Activated CD4-positive, alpha-beta T cell treated with anti-CD3 and anti-CD28 coated beads, Interleukin-2, amount 50 U/mL, for 24 hours (primary cell): ENCODE measurements at regions not wholly inside any gene's neighbourhood (a gene's known extent, or its start where the extent isn't known, plus 50 kb on each side); places are given as distances from the start of the nearest gene placed in this dataset.

Experiments used
- DNase-seq, 2 donors: peaks; one replicate each; pipeline ENCODE4 v3.0.0-alpha.2; 2020; ENCODE audit warnings: low read depth in 1 of 2, low spot score in 1 of 2

GRCh38 chr11:19524171-19524671 lies 188.4 kb upstream of the NAV2 start:
- no peak for DNase-seq

GRCh38 chr11:19520681-19521080 lies 192.0 kb upstream of the NAV2 start:
- no peak for DNase-seq

GRCh38 chr11:19519912-19520641 lies 192.6 kb upstream of the NAV2 start:
- no peak for DNase-seq

- DNase-seq: no peak
These were observed 193.3 kb upstream of the NAV2 start for GRCh38 chr11:19519353-19519752.

- DNase-seq: no peak
These were observed 199.4 kb upstream of the NAV2 start for GRCh38 chr11:19513253-19513652.

GRCh38 chr11:19512618-19513017 lies 200.0 kb upstream of the NAV2 start:
- no peak for DNase-seq

GRCh38 chr11:19511413-19512183 lies 201.0 kb upstream of the NAV2 start:
- DNase-seq: no peak

GRCh38 chr11:19511066-19511412 lies 201.6 kb upstream of the NAV2 start:
- DNase-seq: no peak

GRCh38 chr11:19510468-19510867 lies 202.2 kb upstream of the NAV2 start:
- no peak for DNase-seq

- no peak for DNase-seq
These were observed 203.4 kb upstream of the NAV2 start for GRCh38 chr11:19509215-19509614.

- DNase-seq: no peak
These were observed 204.5 kb upstream of the NAV2 start for GRCh38 chr11:19508165-19508564.

- DNase-seq: no peak
These were observed 205.7 kb upstream of the NAV2 start for GRCh38 chr11:19506816-19507486.

- DNase-seq: no peak
These were observed 209.9 kb upstream of the NAV2 start for GRCh38 chr11:19502691-19503253.

GRCh38 chr11:19501631-19502030 lies 211.0 kb upstream of the NAV2 start:
- DNase-seq: no peak

GRCh38 chr11:19499999-19500398 lies 212.6 kb upstream of the NAV2 start:
- no peak for DNase-seq

- no peak for DNase-seq
These were observed 213.5 kb upstream of the NAV2 start for GRCh38 chr11:19499026-19499669.

- no peak for DNase-seq
These were observed 219.0 kb upstream of the NAV2 start for GRCh38 chr11:19493446-19494213.

GRCh38 chr11:19482319-19483100 lies 230.1 kb upstream of the NAV2 start:
- DNase-seq: no peak

GRCh38 chr11:19480540-19480939 lies 232.1 kb upstream of the NAV2 start:
- DNase-seq: no peak

- no peak for DNase-seq
These were observed 233.7 kb upstream of the NAV2 start for GRCh38 chr11:19478891-19479290.
